Sigmoid colon (tissue), 4 donors: ENCODE measurements at regions not wholly inside any gene's neighbourhood (a gene's known extent, or its start where the extent isn't known, plus 50 kb on each side); places are given as distances from the start of the nearest gene placed in this dataset.

Source experiments
- EP300 ChIP-seq, 4 donors: sonication (generic); formaldehyde crosslinking; IDR thresholded peaks; one replicate each; pipeline ENCODE4 v1.6.1; 2017; ENCODE audit warnings: antibody characterized with exemption in 4 of 4
- POLR2A ChIP-seq, 2 donors: fragments of 450-650 bp; IDR thresholded peaks; one replicate each; pipeline ENCODE4 v1.6.1; 2016; ENCODE audit warnings: antibody characterized with exemption in 2 of 2, mild to moderate bottlenecking in 2 of 2, moderate library complexity in 2 of 2
- POLR2AphosphoS5 ChIP-seq, 4 donors: sonication (generic); formaldehyde crosslinking; IDR thresholded peaks; one replicate each; pipeline ENCODE4 v1.6.1; 2017; ENCODE audit warnings: antibody characterized with exemption in 4 of 4
- TF ChIP-seq, protein P1 (sequence below), 4 experiments: fragments of 450-650 bp in 3 of 4; fragments of 200-600 bp in 1 of 4; IDR thresholded peaks; one replicate each; pipeline ENCODE4 v1.5.1; 2016 to 2019; ENCODE audit warnings: antibody characterized with exemption in 4 of 4, mild to moderate bottlenecking in 3 of 4, moderate library complexity in 2 of 4

DNA sequence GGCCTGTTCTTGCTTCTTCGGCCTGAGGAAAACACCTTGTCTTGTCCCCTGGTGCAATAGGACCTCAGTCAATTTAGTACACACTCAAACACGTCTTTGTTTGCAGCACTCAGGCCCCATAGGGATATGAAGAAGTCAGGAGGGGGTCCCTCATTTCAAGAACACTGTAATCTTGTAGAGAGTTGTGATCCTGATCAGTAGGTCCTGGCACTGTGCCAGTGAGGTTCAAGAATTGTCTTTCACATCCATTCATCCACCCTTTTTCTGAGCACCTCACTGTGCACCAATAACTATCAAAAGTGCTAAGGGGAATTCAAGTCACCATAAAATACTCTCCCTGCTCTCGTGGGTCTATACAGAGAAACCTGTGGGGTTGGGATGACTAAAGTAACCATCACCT lies 131.4 kb upstream of the LHCGR start:
- TF ChIP-seq, protein P1, sequence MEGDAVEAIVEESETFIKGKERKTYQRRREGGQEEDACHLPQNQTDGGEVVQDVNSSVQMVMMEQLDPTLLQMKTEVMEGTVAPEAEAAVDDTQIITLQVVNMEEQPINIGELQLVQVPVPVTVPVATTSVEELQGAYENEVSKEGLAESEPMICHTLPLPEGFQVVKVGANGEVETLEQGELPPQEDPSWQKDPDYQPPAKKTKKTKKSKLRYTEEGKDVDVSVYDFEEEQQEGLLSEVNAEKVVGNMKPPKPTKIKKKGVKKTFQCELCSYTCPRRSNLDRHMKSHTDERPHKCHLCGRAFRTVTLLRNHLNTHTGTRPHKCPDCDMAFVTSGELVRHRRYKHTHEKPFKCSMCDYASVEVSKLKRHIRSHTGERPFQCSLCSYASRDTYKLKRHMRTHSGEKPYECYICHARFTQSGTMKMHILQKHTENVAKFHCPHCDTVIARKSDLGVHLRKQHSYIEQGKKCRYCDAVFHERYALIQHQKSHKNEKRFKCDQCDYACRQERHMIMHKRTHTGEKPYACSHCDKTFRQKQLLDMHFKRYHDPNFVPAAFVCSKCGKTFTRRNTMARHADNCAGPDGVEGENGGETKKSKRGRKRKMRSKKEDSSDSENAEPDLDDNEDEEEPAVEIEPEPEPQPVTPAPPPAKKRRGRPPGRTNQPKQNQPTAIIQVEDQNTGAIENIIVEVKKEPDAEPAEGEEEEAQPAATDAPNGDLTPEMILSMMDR (IDR thresholded peaks at IDR 0.05): no peak
- TF ChIP-seq EP300 (IDR thresholded peaks at IDR 0.05) (no peak), POLR2AphosphoS5 (IDR thresholded peaks at IDR 0.05) (no peak), POLR2A (IDR thresholded peaks at IDR 0.05) (no peak)
